K562 (cell line): ENCODE measurements at regions not wholly inside any gene's neighbourhood (a gene's known extent, or its start where the extent isn't known, plus 50 kb on each side); places are given as distances from the start of the nearest gene placed in this dataset.

Source experiments
- ATAC-seq: fragments of 200-7000 bp; cut with Tn5 transposase; 3 replicates; pipeline ENCODE4 v1.9.1; 2020; ENCODE audit warnings: moderate library complexity
- BruUV-seq: library from RNA; stranded (reverse); fragments of 400-500 nt; replicated peaks from 2 replicates; lab custom pipeline; 2021; lab: Mats Ljungman, UMichigan
- CTCF ChIA-PET: fragments of 300-600 bp; formaldehyde crosslinking; extraction: SDS; loops from one replicate; lab custom pipeline; 2021; ENCODE audit warnings: low intra/inter-chr PET ratio; lab: Yijun Ruan, JAX
- POLR2A ChIA-PET: fragments of 300-600, 350-650 bp; sonication (Branson Sonifier 250); formaldehyde crosslinking; extraction: SDS; loops from one replicate; lab custom pipeline; 2021; ENCODE audit warnings: antibody characterized with exemption, inconsistent platforms; lab: Yijun Ruan, JAX
- DNase-seq, 4 experiments: peaks; one replicate each; pipeline versions ENCODE4 v3.0.0 to v3.0.0-alpha.2; 2011 to 2018; ENCODE audit warnings: low spot score in 3 of 4, mixed read lengths in 3 of 4; ENCODE audit errors: extremely low read depth in 1 of 4
- FAIRE-seq: peaks from 2 replicates; lab custom pipeline; 2011; peaks lifted over from hg19 to GRCh38; lab: Jason Lieb, UNC
- H2AFZ ChIP-seq: 2 replicates; pipeline ENCODE4 v1.6.0; 2011; ENCODE audit warnings: low read depth, low read length, control low read depth, inconsistent platforms
- H3K27ac ChIP-seq: fragments of 200-600 bp; 3 replicates; pipeline ENCODE4 v1.8.0; 2011; ENCODE audit warnings: low read depth, mild to moderate bottlenecking, control low read depth, inconsistent platforms, low read length, moderate library complexity, mixed read lengths; ENCODE audit errors: extremely low read depth
- H3K27me3 ChIP-seq, 2 experiments: fragments of 300-600 bp in 1 of 2; 2 replicates in 1 of 2; 3 replicates in 1 of 2; pipeline versions ENCODE4 v1.6.0 to v1.8.0; 2011; ENCODE audit warnings: inconsistent platforms in 2 of 2, low read length in 2 of 2, mild to moderate bottlenecking in 1 of 2, mixed read lengths in 1 of 2, moderate library complexity in 1 of 2; ENCODE audit not compliant: control insufficient read depth in 2 of 2, insufficient read depth in 2 of 2
- H3K36me3 ChIP-seq: fragments of 300-600 bp; 3 replicates; pipeline ENCODE4 v1.8.0; 2011; ENCODE audit warnings: mild to moderate bottlenecking, low read length, inconsistent platforms; ENCODE audit not compliant: control insufficient read depth, insufficient read depth
- H3K4me1 ChIP-seq, 2 experiments: fragments of 200-600 bp in 1 of 2; replicated peaks in 1 of 2; 2 replicates in 1 of 2; 3 replicates in 1 of 2; pipeline versions ENCODE4 v1.5.1 to v1.8.0; 2011; ENCODE audit warnings: inconsistent platforms in 2 of 2, low read length in 2 of 2, mild to moderate bottlenecking in 1 of 2, mixed read lengths in 1 of 2, moderate library complexity in 1 of 2; ENCODE audit not compliant: control insufficient read depth in 2 of 2, insufficient read depth in 2 of 2
- H3K4me2 ChIP-seq: 2 replicates; pipeline ENCODE4 v1.6.1; 2011; ENCODE audit warnings: low read length, control low read depth, inconsistent platforms, mixed read lengths; ENCODE audit not compliant: insufficient read depth
- H3K4me3 ChIP-seq: fragments of 200-600 bp; sonication (generic), shearing (Covaris generic); 2 replicates; pipeline ENCODE4 v1.5.1; 2016; ENCODE audit warnings: control low read depth, inconsistent platforms
- H3K79me2 ChIP-seq: fragments of 200-600 bp; 3 replicates; pipeline ENCODE4 v1.8.0; 2011; ENCODE audit warnings: low read length, inconsistent platforms; ENCODE audit not compliant: control insufficient read depth, insufficient read depth
- H3K9ac ChIP-seq, 2 experiments: 2 replicates each; pipeline versions ENCODE4 v1.6.0 to v1.6.1; 2011; ENCODE audit warnings: low read depth in 2 of 2, low read length in 2 of 2, control low read depth in 1 of 2, inconsistent platforms in 1 of 2, mild to moderate bottlenecking in 1 of 2, mixed read lengths in 1 of 2; ENCODE audit not compliant: insufficient read depth in 1 of 2
- H3K9me1 ChIP-seq: one replicate; pipeline ENCODE4 v1.6.0; 2011; ENCODE audit warnings: inconsistent platforms, mild to moderate bottlenecking, low read length, moderate library complexity; ENCODE audit not compliant: control insufficient read depth, insufficient read depth
- H3K9me3 ChIP-seq: replicated peaks from 2 replicates; pipeline ENCODE4 v1.5.1; 2011; ENCODE audit warnings: low read depth, low read length, inconsistent platforms; ENCODE audit not compliant: control insufficient read depth, insufficient read depth
- H4K20me1 ChIP-seq: replicated peaks from 2 replicates; pipeline ENCODE4 v1.6.1; 2011; ENCODE audit warnings: low read length, inconsistent platforms, mixed read lengths; ENCODE audit not compliant: control insufficient read depth, insufficient read depth
- GTF2F1 ChIP-seq: IDR thresholded peaks from 2 replicates; pipeline ENCODE4 v1.6.1; 2011; ENCODE audit warnings: low read depth, low read length, improper control_type of control experiment
- HDAC1 ChIP-seq, 2 experiments: fragments of 450-650 bp; IDR thresholded peaks; 2 replicates each; pipeline ENCODE4 v1.6.1; 2016 to 2017; ENCODE audit warnings: inconsistent platforms in 1 of 2, mild to moderate bottlenecking in 1 of 2, moderate library complexity in 1 of 2
- NELFE ChIP-seq: IDR thresholded peaks from 2 replicates; pipeline ENCODE4 v1.6.1; 2011; ENCODE audit warnings: mild to moderate bottlenecking; ENCODE audit not compliant: insufficient read depth, insufficient read length
- NFE2 ChIP-seq: IDR thresholded peaks from 2 replicates; pipeline ENCODE4 v1.6.1; 2014; ENCODE audit warnings: antibody characterized with exemption, low read depth
- SAP30 ChIP-seq: fragments of 200-600 bp; sonication (generic); IDR thresholded peaks from 2 replicates; pipeline ENCODE4 v1.6.1; 2012; ENCODE audit warnings: borderline replicate concordance, low read depth, mild to moderate bottlenecking, moderate library complexity, low read length, control low read depth, inconsistent platforms; ENCODE audit not compliant: insufficient read depth, poor library complexity, severe bottlenecking
- SNIP1 ChIP-seq: fragments of 450-650 bp; IDR thresholded peaks from 2 replicates; pipeline ENCODE4 v1.7.1; 2017; ENCODE audit warnings: low read depth, mild to moderate bottlenecking
- TGIF2 ChIP-seq: sonication (generic); formaldehyde crosslinking; IDR thresholded peaks from 2 replicates; pipeline ENCODE4 v1.8.1; 2022; ENCODE audit warnings: mild to moderate bottlenecking, missing genetic modification reagents, moderate library complexity
- WGBS: fragments of 100-300 bp; shearing (Covaris generic); methylation state at CpG from one replicate; pipeline ENCODE4 v1.1.6; 2016; ENCODE audit warnings: low coverage, mixed read lengths; ENCODE audit not compliant: insufficient coverage; ENCODE audit errors: missing lambda C conversion rate; 5-methylcytosine and 5-hydroxymethylcytosine counted together
- in situ Hi-C: fragments of 300-500 bp; cut with MboI; formaldehyde crosslinking; loops from 4 replicates; pipeline ENCODE4 v1.15.0; 2018; ENCODE audit warnings: inconsistent platforms, mixed read lengths
- intact Hi-C: fragments of 100-400 bp; cut with micrococcal nuclease; formaldehyde crosslinking; loops from 2 replicates; pipeline ENCODE4 v1.14.2; 2022
- TF ChIP-seq, protein P1 (sequence below): sonication (generic); formaldehyde crosslinking; IDR thresholded peaks from 2 replicates; pipeline ENCODE4 v1.8.1; 2023; ENCODE audit warnings: mild to moderate bottlenecking, missing genetic modification reagents

DNA sequence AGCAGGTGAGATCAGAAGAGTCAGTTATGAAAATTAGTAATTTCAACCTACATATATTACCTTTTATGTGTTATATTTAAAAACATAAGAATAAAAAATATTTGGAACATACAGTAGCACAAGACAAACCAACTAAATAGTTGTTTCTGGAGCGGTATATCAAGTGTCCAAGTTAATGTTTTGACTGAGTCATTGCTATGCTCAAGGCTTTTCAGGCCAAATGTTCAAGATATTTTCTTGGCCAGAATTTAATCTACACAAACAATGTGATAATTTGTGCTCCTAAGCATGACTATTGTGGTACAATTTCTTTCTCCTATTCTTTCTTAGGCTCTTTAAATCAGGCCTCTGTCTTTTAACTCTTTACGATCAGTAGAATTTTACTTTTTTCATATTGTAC is 412.4 kb downstream of the RAP2B start:
- POLR2A ChIA-PET = no interaction called here

More for the DNA sequence above, 412.4 kb downstream of the RAP2B start:
- BruUV-seq = no TSS peak
- Histone ChIP-seq H3K9me1 (no peaks in the 10 kb centered on the region), H3K36me3 (no peaks in the 10 kb centered on the region), H3K4me2 (no peak overlapping the region), H3K4me1 (no peaks in the 10 kb centered on the region), H3K4me3 (no peak overlapping the region), H4K20me1 (no peaks in the 10 kb centered on the region), H3K79me2 (no peaks in the 10 kb centered on the region), H2AFZ (no peak overlapping the region), H3K9ac (no peak overlapping the region), H3K9me3 (no peaks in the 10 kb centered on the region), H3K27ac (no peak overlapping the region), H3K27me3 (no peaks in the 10 kb centered on the region)
- 3% methylated on average over 2 of the region's 2 CpGs for WGBS
- no peak for ATAC-seq
- no peak for TF ChIP-seq TGIF2
- no peak for TF ChIP-seq SNIP1
- no peak for TF ChIP-seq SAP30
- TF ChIP-seq HDAC1 (IDR thresholded peaks at IDR 0.05) = no peak
- TF ChIP-seq, protein P1, sequence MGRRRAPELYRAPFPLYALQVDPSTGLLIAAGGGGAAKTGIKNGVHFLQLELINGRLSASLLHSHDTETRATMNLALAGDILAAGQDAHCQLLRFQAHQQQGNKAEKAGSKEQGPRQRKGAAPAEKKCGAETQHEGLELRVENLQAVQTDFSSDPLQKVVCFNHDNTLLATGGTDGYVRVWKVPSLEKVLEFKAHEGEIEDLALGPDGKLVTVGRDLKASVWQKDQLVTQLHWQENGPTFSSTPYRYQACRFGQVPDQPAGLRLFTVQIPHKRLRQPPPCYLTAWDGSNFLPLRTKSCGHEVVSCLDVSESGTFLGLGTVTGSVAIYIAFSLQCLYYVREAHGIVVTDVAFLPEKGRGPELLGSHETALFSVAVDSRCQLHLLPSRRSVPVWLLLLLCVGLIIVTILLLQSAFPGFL (CRISPR knock-in tag) = no peak
- no peak for TF ChIP-seq NELFE
- TF ChIP-seq GTF2F1 = no peak
- no peak for TF ChIP-seq NFE2
- CTCF ChIA-PET = no interaction called here
- FAIRE-seq = no peak
- DNase-seq = no peak
- in situ Hi-C loops (no loop called here), intact Hi-C loops (no loop called here)
